ENCODE measurements at regions not wholly inside any gene's neighbourhood (a gene's known extent, or its start where the extent isn't known, plus 50 kb on each side); places are given as distances from the start of the nearest gene placed in this dataset.

GRCh38 chr2:228407821-228408220, 226.3 kb upstream of the SPHKAP start:
- no peak overlapping the region for H3K4me3 ChIP-seq
- TF ChIP-seq POLR2A (IDR thresholded peaks at IDR 0.05) (no peak), CTCF (IDR thresholded peaks at IDR 0.05) (no peak), POLR2AphosphoS5 (IDR thresholded peaks at IDR 0.05) (no peak)
- H3K9me3 ChIP-seq: no peaks in the 10 kb centered on the region
- intact Hi-C loops (cut with DNase I): no loop called here
- no peak overlapping the region for H3K27ac ChIP-seq
- no peak for DNase-seq (ENCODE audit: low spot score)
- H3K4me1 ChIP-seq (replicated peaks): no peaks in the 10 kb centered on the region
- H3K36me3 ChIP-seq: no peaks in the 10 kb centered on the region
- H3K27me3 ChIP-seq (replicated peaks; ENCODE audit: insufficient read depth): no peaks in the 10 kb centered on the region

- no peak for TF ChIP-seq CTCF (IDR thresholded peaks at IDR 0.05)
- TF ChIP-seq POLR2AphosphoS5 (IDR thresholded peaks at IDR 0.05): no peak
- TF ChIP-seq POLR2A (IDR thresholded peaks at IDR 0.05): no peak
- no peak overlapping the region for H3K4me3 ChIP-seq
- no peaks in the 10 kb centered on the region for H3K36me3 ChIP-seq
- intact Hi-C loops (cut with DNase I): no loop called here
- no peak for DNase-seq (ENCODE audit: low spot score)
- H3K9me3 ChIP-seq: no peaks in the 10 kb centered on the region
- no peak overlapping the region for H3K27ac ChIP-seq
- no peaks in the 10 kb centered on the region for H3K4me1 ChIP-seq (replicated peaks)
- no peaks in the 10 kb centered on the region for H3K27me3 ChIP-seq (replicated peaks; ENCODE audit: insufficient read depth)
- WGBS: no CpG with 5 or more reads among the region's 3 CpGs
Observed at GRCh38 chr2:228401065-228401912, 219.8 kb upstream of the SPHKAP start.

- no peaks in the 10 kb centered on the region for H3K4me1 ChIP-seq (replicated peaks)
- no peak overlapping the region for H3K27ac ChIP-seq
- H3K9me3 ChIP-seq: no peaks in the 10 kb centered on the region
- intact Hi-C loops (cut with DNase I): no loop called here
- no peaks in the 10 kb centered on the region for H3K27me3 ChIP-seq (replicated peaks; ENCODE audit: insufficient read depth)
- no peaks in the 10 kb centered on the region for H3K36me3 ChIP-seq
- 86% methylated on average over 3 of the region's 3 CpGs for WGBS
- TF ChIP-seq POLR2A (IDR thresholded peaks at IDR 0.05) (no peak), POLR2AphosphoS5 (IDR thresholded peaks at IDR 0.05) (no peak), CTCF (IDR thresholded peaks at IDR 0.05) (no peak)
- no peak overlapping the region for H3K4me3 ChIP-seq
- DNase-seq (ENCODE audit: low spot score): no peak
Observed at GRCh38 chr2:228387776-228388175, 206.3 kb upstream of the SPHKAP start.

- no peak for DNase-seq (ENCODE audit: low spot score)
- no peaks in the 10 kb centered on the region for H3K4me1 ChIP-seq (replicated peaks)
- H3K27me3 ChIP-seq (replicated peaks; ENCODE audit: insufficient read depth): no peaks in the 10 kb centered on the region
- TF ChIP-seq POLR2A (IDR thresholded peaks at IDR 0.05) (no peak), CTCF (IDR thresholded peaks at IDR 0.05) (no peak)
- no peak overlapping the region for H3K4me3 ChIP-seq
- no peaks in the 10 kb centered on the region for H3K9me3 ChIP-seq
- intact Hi-C loops (cut with DNase I): no loop called here
- 50% methylated on average over 3 of the region's 3 CpGs for WGBS
- no peak overlapping the region for H3K27ac ChIP-seq
- no peaks in the 10 kb centered on the region for H3K36me3 ChIP-seq
Observed at GRCh38 chr2:228378696-228379425, 197.4 kb upstream of the SPHKAP start.
